ENCODE measurements at regions not wholly inside any gene's neighbourhood (a gene's known extent, or its start where the extent isn't known, plus 50 kb on each side); places are given as distances from the start of the nearest gene placed in this dataset.
"Not testable (repeated sequence)": the region's sequence is repeated elsewhere in the genome, so short reads cannot be mapped to it uniquely, and the experiment has no call there.

GRCh38 chr1:163981500-163982030, 577.4 kb upstream of the PBX1 start:
- DNase-seq (ENCODE audit: low read depth, low spot score): no peak
- no peaks in the 10 kb centered on the region for H3K36me3 ChIP-seq (ENCODE audit: insufficient read depth, low read length)
- H3K4me3 ChIP-seq: no peak overlapping the region
- H3K27ac ChIP-seq: no peak overlapping the region
- TF ChIP-seq EZH2 (IDR thresholded peaks at IDR 0.05) (no peak), FOXP2 (optimal IDR thresholded peaks at IDR 0.05; ENCODE audit: control extremely low read depth, extremely low read length, insufficient read depth) (no peak)
- H3K9me3 ChIP-seq (ENCODE audit: low read depth, low read length): no peaks in the 10 kb centered on the region
- no peak overlapping the region for H3K9ac ChIP-seq (ENCODE audit: insufficient read length)

GRCh38 chr1:163983097-163983496, 575.9 kb upstream of the PBX1 start:
- Histone ChIP-seq H3K4me3 (no peak overlapping the region), H3K9me3 (ENCODE audit: low read depth, low read length) (no peaks in the 10 kb centered on the region), H3K36me3 (ENCODE audit: insufficient read depth, low read length) (no peaks in the 10 kb centered on the region), H3K9ac (ENCODE audit: insufficient read length) (no peak overlapping the region), H3K27ac (no peak overlapping the region)
- TF ChIP-seq EZH2 (IDR thresholded peaks at IDR 0.05): no peak
- TF ChIP-seq POLR2AphosphoS5 (IDR thresholded peaks at IDR 0.05; ENCODE audit: borderline replicate concordance, low read depth, low read length): no peak
- DNase-seq (ENCODE audit: low read depth, low spot score): no peak

- Histone ChIP-seq H3K36me3 (ENCODE audit: insufficient read depth, low read length) (no peaks in the 10 kb centered on the region), H3K27ac (no peak overlapping the region), H3K9me3 (ENCODE audit: low read depth, low read length) (no peaks in the 10 kb centered on the region), H3K9ac (ENCODE audit: insufficient read length) (no peak overlapping the region), H3K4me3 (no peak overlapping the region)
- DNase-seq (ENCODE audit: low read depth, low spot score): no peak
- no peak for TF ChIP-seq FOXP2 (optimal IDR thresholded peaks at IDR 0.05; ENCODE audit: control extremely low read depth, extremely low read length, insufficient read depth)
- no peak for TF ChIP-seq POLR2AphosphoS5 (IDR thresholded peaks at IDR 0.05; ENCODE audit: borderline replicate concordance, low read depth, low read length)
- no peak for TF ChIP-seq EZH2 (IDR thresholded peaks at IDR 0.05)
Observed at GRCh38 chr1:163985700-163986099, 573.3 kb upstream of the PBX1 start.

- TF ChIP-seq EZH2 (IDR thresholded peaks at IDR 0.05) (no peak), POLR2AphosphoS5 (IDR thresholded peaks at IDR 0.05; ENCODE audit: borderline replicate concordance, low read depth, low read length) (no peak), FOXP2 (optimal IDR thresholded peaks at IDR 0.05; ENCODE audit: control extremely low read depth, extremely low read length, insufficient read depth) (no peak)
- H3K36me3 ChIP-seq (ENCODE audit: insufficient read depth, low read length): no peaks in the 10 kb centered on the region
- no peak overlapping the region for H3K9ac ChIP-seq (ENCODE audit: insufficient read length)
- H3K9me3 ChIP-seq (ENCODE audit: low read depth, low read length): no peaks in the 10 kb centered on the region
- DNase-seq (ENCODE audit: low read depth, low spot score): no peak
- no peak overlapping the region for H3K27ac ChIP-seq
- no peak overlapping the region for H3K4me3 ChIP-seq
Observed at GRCh38 chr1:163999131-163999530, 559.9 kb upstream of the PBX1 start.

- not testable (repeated sequence) for H3K27ac ChIP-seq; H3K36me3 ChIP-seq (ENCODE audit: insufficient read depth, low read length); DNase-seq (ENCODE audit: low read depth, low spot score); H3K9ac ChIP-seq (ENCODE audit: insufficient read length); H3K4me3 ChIP-seq; H3K9me3 ChIP-seq (ENCODE audit: low read depth, low read length)
Observed at GRCh38 chr1:164006186-164006585, 552.8 kb upstream of the PBX1 start.

GRCh38 chr1:164006621-164007020, 552.4 kb upstream of the PBX1 start:
- DNase-seq (ENCODE audit: low read depth, low spot score): no peak
- H3K36me3 ChIP-seq (ENCODE audit: insufficient read depth, low read length): no peaks in the 10 kb centered on the region
- H3K9ac ChIP-seq (ENCODE audit: insufficient read length): no peak overlapping the region
- TF ChIP-seq FOXP2 (optimal IDR thresholded peaks at IDR 0.05; ENCODE audit: control extremely low read depth, extremely low read length, insufficient read depth) (no peak), EZH2 (IDR thresholded peaks at IDR 0.05) (no peak), POLR2AphosphoS5 (IDR thresholded peaks at IDR 0.05; ENCODE audit: borderline replicate concordance, low read depth, low read length) (no peak)
- H3K27ac ChIP-seq: no peak overlapping the region
- no peaks in the 10 kb centered on the region for H3K9me3 ChIP-seq (ENCODE audit: low read depth, low read length)
- H3K4me3 ChIP-seq: no peak overlapping the region

GRCh38 chr1:164017239-164017638, 541.7 kb upstream of the PBX1 start:
- Histone ChIP-seq H3K36me3 (ENCODE audit: insufficient read depth, low read length) (no peaks in the 10 kb centered on the region), H3K9me3 (ENCODE audit: low read depth, low read length) (no peaks in the 10 kb centered on the region; the same call in 1 of the 2 replicates), H3K4me3 (no peak overlapping the region), H3K9ac (ENCODE audit: insufficient read length) (no peak overlapping the region), H3K27ac (no peak overlapping the region)
- TF ChIP-seq FOXP2 (optimal IDR thresholded peaks at IDR 0.05; ENCODE audit: control extremely low read depth, extremely low read length, insufficient read depth) (no peak), EZH2 (IDR thresholded peaks at IDR 0.05) (no peak), POLR2AphosphoS5 (IDR thresholded peaks at IDR 0.05; ENCODE audit: borderline replicate concordance, low read depth, low read length) (no peak)
- DNase-seq (ENCODE audit: low read depth, low spot score): no peak

GRCh38 chr1:164020391-164020790, 538.6 kb upstream of the PBX1 start:
- H3K27ac ChIP-seq: no peak overlapping the region
- DNase-seq (ENCODE audit: low read depth, low spot score): no peak
- no peak overlapping the region for H3K9ac ChIP-seq (ENCODE audit: insufficient read length)
- no peak overlapping the region for H3K4me3 ChIP-seq
- no peaks in the 10 kb centered on the region for H3K9me3 ChIP-seq (ENCODE audit: low read depth, low read length)
- TF ChIP-seq FOXP2 (optimal IDR thresholded peaks at IDR 0.05; ENCODE audit: control extremely low read depth, extremely low read length, insufficient read depth): no peak
- no peaks in the 10 kb centered on the region for H3K36me3 ChIP-seq (ENCODE audit: insufficient read depth, low read length)

GRCh38 chr1:164021813-164022212, 537.2 kb upstream of the PBX1 start:
- Histone ChIP-seq H3K9ac (ENCODE audit: insufficient read length) (no peak overlapping the region), H3K36me3 (ENCODE audit: insufficient read depth, low read length) (no peaks in the 10 kb centered on the region), H3K9me3 (ENCODE audit: low read depth, low read length) (no peaks in the 10 kb centered on the region), H3K4me3 (no peak overlapping the region), H3K27ac (no peak overlapping the region)
- TF ChIP-seq FOXP2 (optimal IDR thresholded peaks at IDR 0.05; ENCODE audit: control extremely low read depth, extremely low read length, insufficient read depth) (no peak), POLR2AphosphoS5 (IDR thresholded peaks at IDR 0.05; ENCODE audit: borderline replicate concordance, low read depth, low read length) (no peak), EZH2 (IDR thresholded peaks at IDR 0.05) (no peak)
- no peak for DNase-seq (ENCODE audit: low read depth, low spot score)
